B cell (primary cell): ENCODE measurements at regions not wholly inside any gene's neighbourhood (a gene's known extent, or its start where the extent isn't known, plus 50 kb on each side); places are given as distances from the start of the nearest gene placed in this dataset.

Experiments used
- ATAC-seq: fragments of 200-7000 bp; cut with Tn5 transposase; one replicate; pipeline ENCODE4 v1.10.0; 2021; ENCODE audit warnings: low read depth, mild to moderate bottlenecking, moderate number of reproducible peaks, moderate library complexity
- CTCF ChIA-PET: fragments of 350-600 bp; sonication (Branson Sonifier 250); formaldehyde crosslinking; loops from one replicate; lab custom pipeline; 2021; ENCODE audit warnings: antibody characterized with exemption, inconsistent platforms; lab: Charles Lee
- POLR2A ChIA-PET: fragments of 350-600 bp; sonication (Branson Sonifier 250); formaldehyde crosslinking; loops from one replicate; lab custom pipeline; 2021; ENCODE audit warnings: antibody characterized with exemption; lab: Charles Lee
- DNase-seq: peaks from one replicate; pipeline ENCODE4 v3.0.0; 2013
- H2AFZ ChIP-seq: 2 replicates; pipeline ENCODE4 v1.6.1; 2012; ENCODE audit warnings: mild to moderate bottlenecking, low read depth, low read length; ENCODE audit not compliant: insufficient read depth, poor library complexity, severe bottlenecking
- H3K27ac ChIP-seq, 2 donors: 1 replicate in 1 of 2; 2 replicates in 1 of 2; pipeline ENCODE4 v1.5.1; 2012 to 2013; ENCODE audit warnings: low read length in 2 of 2, mild to moderate bottlenecking in 2 of 2, moderate library complexity in 1 of 2
- H3K27me3 ChIP-seq, 4 experiments: fragments of 200-600 bp in 1 of 4; sonication (generic) in 1 of 4; replicated peaks in 1 of 4; 1 replicate in 2 of 4; 2 replicates in 2 of 4; pipeline versions ENCODE4 v1.6.1 to v1.7.0; 2013 to 2016; ENCODE audit warnings: low read length in 3 of 4, mild to moderate bottlenecking in 2 of 4, mixed read lengths in 1 of 4, moderate library complexity in 1 of 4; ENCODE audit not compliant: insufficient read depth in 4 of 4, control insufficient read depth in 3 of 4; ENCODE audit errors: control extremely low read depth in 1 of 4
- H3K36me3 ChIP-seq, 2 experiments: replicated peaks in 1 of 2; 1 replicate in 1 of 2; 2 replicates in 1 of 2; pipeline versions ENCODE4 v1.6.1 to v1.7.1; 2013; ENCODE audit warnings: low read length in 1 of 2; ENCODE audit not compliant: insufficient read depth in 2 of 2, control insufficient read depth in 1 of 2; ENCODE audit errors: control extremely low read depth in 1 of 2, extremely low read depth in 1 of 2
- H3K4me1 ChIP-seq, 2 donors: fragments of 200-600 bp in 1 of 2; sonication (generic) in 1 of 2; 1 replicate in 1 of 2; 2 replicates in 1 of 2; pipeline versions ENCODE4 v1.5.1 to v1.6.1; 2013 to 2017; ENCODE audit warnings: low read length in 2 of 2; ENCODE audit not compliant: control insufficient read depth in 2 of 2, insufficient read depth in 2 of 2
- H3K4me2 ChIP-seq: replicated peaks from 2 replicates; pipeline ENCODE3; 2012; ENCODE audit warnings: mild to moderate bottlenecking, low read depth, low read length; ENCODE audit not compliant: poor library complexity, severe bottlenecking
- H3K4me3 ChIP-seq, 5 experiments: fragments of 200-600 bp in 1 of 5; sonication (generic) in 1 of 5; 1 replicate in 3 of 5; 2 replicates in 2 of 5; pipeline versions ENCODE4 v1.5.1 to v1.7.0; 2011 to 2016; ENCODE audit warnings: low read length in 4 of 5, mild to moderate bottlenecking in 4 of 5, low read depth in 2 of 5, control low read depth in 1 of 5, moderate library complexity in 1 of 5; ENCODE audit not compliant: insufficient read depth in 1 of 5; ENCODE audit errors: control extremely low read depth in 1 of 5, extremely low read depth in 1 of 5
- H3K79me2 ChIP-seq: fragments of 200-600 bp; sonication (generic); one replicate; pipeline ENCODE4 v1.6.0; 2016; ENCODE audit warnings: low read length; ENCODE audit not compliant: control insufficient read depth, insufficient read depth
- H3K9ac ChIP-seq: fragments of 200-600 bp; sonication (generic); 2 replicates; pipeline ENCODE4 v1.6.1; 2017; ENCODE audit warnings: mild to moderate bottlenecking, low read length, moderate library complexity
- H3K9me3 ChIP-seq, 3 donors: one replicate each; pipeline versions ENCODE4 v1.6.1 to v1.7.1; 2013; ENCODE audit warnings: low read length in 2 of 3; ENCODE audit not compliant: control insufficient read depth in 2 of 3, insufficient read depth in 1 of 3; ENCODE audit errors: control extremely low read depth in 1 of 3
- H4K20me1 ChIP-seq: 2 replicates; pipeline ENCODE4 v1.6.0; 2012; ENCODE audit warnings: mild to moderate bottlenecking, low read length; ENCODE audit not compliant: insufficient read depth, control insufficient read depth, poor library complexity, severe bottlenecking
- H3K27ac Mint-ChIP-seq: one replicate; pipeline ENCODE4 v1.8.0; 2021; ENCODE audit warnings: mixed read lengths
- H3K27me3 Mint-ChIP-seq: one replicate; pipeline ENCODE4 v1.8.0; 2021; ENCODE audit warnings: mixed read lengths
- H3K4me1 Mint-ChIP-seq: one replicate; pipeline ENCODE4 v1.8.0; 2021; ENCODE audit warnings: mixed read lengths
- H3K4me3 Mint-ChIP-seq: one replicate; pipeline ENCODE4 v1.8.0; 2021; ENCODE audit warnings: mixed read lengths
- H3K9me3 Mint-ChIP-seq: one replicate; pipeline ENCODE4 v1.8.0; 2022; ENCODE audit warnings: mixed read lengths; ENCODE audit not compliant: insufficient read depth
- CTCF ChIP-seq: fragments of 200-600 bp; IDR thresholded peaks from one replicate; pipeline ENCODE4 v1.8.0; 2022; ENCODE audit warnings: antibody characterized with exemption, mild to moderate bottlenecking
- EZH2 ChIP-seq: IDR thresholded peaks from 2 replicates; pipeline ENCODE4 v1.6.1; 2012; ENCODE audit warnings: borderline replicate concordance, low read depth, mild to moderate bottlenecking, moderate library complexity, low read length; ENCODE audit not compliant: insufficient read depth, poor library complexity, severe bottlenecking
- WGBS: methylation state at CpG from one replicate; pipeline ENCODE4 v1.1.5; 2013; ENCODE audit warnings: missing lambda C conversion rate; ENCODE audit not compliant: insufficient coverage; 5-methylcytosine and 5-hydroxymethylcytosine counted together
- intact Hi-C: fragments of 100-400 bp; cut with micrococcal nuclease; formaldehyde crosslinking; loops from one replicate; pipeline ENCODE4 v1.10.0; 2022

DNA sequence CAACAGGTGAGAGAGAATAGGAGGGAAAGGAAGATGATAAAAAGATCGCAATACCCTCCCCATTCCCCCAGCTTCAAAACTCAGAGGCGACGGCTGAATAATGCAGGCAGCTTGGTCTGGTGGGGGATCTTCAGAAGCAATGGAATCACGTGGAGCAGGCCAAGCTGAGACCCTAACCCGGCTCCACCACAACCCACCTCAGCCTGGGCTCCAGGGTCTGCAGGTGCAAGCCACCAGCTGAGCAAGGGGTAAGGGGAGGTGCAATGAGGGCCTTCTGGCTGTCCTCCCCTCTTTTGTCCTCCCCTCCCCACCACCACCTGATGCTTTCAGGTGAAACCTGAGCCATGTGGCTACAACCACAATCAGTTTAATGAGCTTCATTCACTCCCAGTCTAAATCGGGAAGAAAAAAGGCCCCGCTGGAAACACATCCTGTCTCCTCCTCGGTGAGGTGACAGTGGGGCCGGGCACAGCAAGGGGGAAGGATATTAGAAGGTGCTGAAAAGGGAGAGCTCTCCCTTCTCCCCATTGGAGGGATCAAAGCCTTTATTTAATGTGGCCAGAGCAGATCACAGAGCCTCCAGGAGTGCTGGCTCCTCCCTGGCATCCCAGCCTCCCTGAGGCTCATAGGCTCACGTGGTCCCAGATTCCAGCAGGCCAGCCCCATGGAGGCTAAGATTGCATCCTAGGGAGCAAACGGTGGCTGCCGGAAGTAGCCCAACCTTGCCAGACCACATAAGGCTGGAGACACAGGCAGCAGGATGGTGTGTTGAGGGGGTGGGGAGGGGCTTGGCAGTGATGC is 261.0 kb downstream of the SOX9 start:
- WGBS = 55% methylated on average over 3 of the region's 12 CpGs
- no peak overlapping the region for H3K27ac Mint-ChIP-seq
- H3K27ac ChIP-seq = no peak overlapping the region
- no peak overlapping the region for H3K9ac ChIP-seq
- no peak overlapping the region for H3K4me3 Mint-ChIP-seq
- no peaks in the 10 kb centered on the region for H3K27me3 ChIP-seq
- no peak overlapping the region for H3K4me2 ChIP-seq
- no peak for ATAC-seq
- H3K4me1 Mint-ChIP-seq = no peaks in the 10 kb centered on the region
- no peaks in the 10 kb centered on the region for H4K20me1 ChIP-seq
- TF ChIP-seq CTCF (no peak), EZH2 (no peak)
- peaks cover 0 to 3% (median 0%) of the 10 kb centered on the region in 3 donors for H3K9me3 ChIP-seq
- no peaks in the 10 kb centered on the region for H3K79me2 ChIP-seq
- DNase-seq = no peak
- H3K36me3 ChIP-seq = no peaks in the 10 kb centered on the region
- intact Hi-C loops = no loop called here
- ChIA-PET CTCF (no interaction called here), POLR2A (no interaction called here)
- H3K4me1 ChIP-seq = no peaks in the 10 kb centered on the region
- H3K9me3 Mint-ChIP-seq = no peaks in the 10 kb centered on the region
- H2AFZ ChIP-seq = no peak overlapping the region
- H3K27me3 Mint-ChIP-seq = peaks cover 7% of the 10 kb centered on the region
- H3K4me3 ChIP-seq = no peak overlapping the region

GRCh38 chr17:72382971-72383722 is 262.3 kb downstream of the SOX9 start:
- peaks cover 0 to 3% (median 0%) of the 10 kb centered on the region in 3 donors for H3K9me3 ChIP-seq

More at GRCh38 chr17:72382971-72383722, 262.3 kb downstream of the SOX9 start:
- Histone ChIP-seq H4K20me1 (no peaks in the 10 kb centered on the region), H3K27ac (no peak overlapping the region), H3K4me3 (no peak overlapping the region), H2AFZ (no peak overlapping the region), H3K79me2 (no peaks in the 10 kb centered on the region), H3K36me3 (no peaks in the 10 kb centered on the region), H3K4me1 (no peaks in the 10 kb centered on the region), H3K27me3 (no peaks in the 10 kb centered on the region), H3K9ac (no peak overlapping the region), H3K4me2 (no peak overlapping the region)
- no peaks in the 10 kb centered on the region for H3K9me3 Mint-ChIP-seq
- DNase-seq (no peak), ATAC-seq (no peak)
- H3K4me3 Mint-ChIP-seq = no peak overlapping the region
- ChIA-PET CTCF (interaction anchor here (0.8 kb wide), 1 partner anchor 13 kb away, joined by 3 read pairs; no protein-coding TSS in a partner anchor), POLR2A (interaction anchor here (0.6 kb wide), 1 partner anchor 22 kb away, joined by 6 read pairs; no protein-coding TSS in a partner anchor)
- no peak for TF ChIP-seq EZH2
- TF ChIP-seq CTCF = no peak
- H3K4me1 Mint-ChIP-seq = no peaks in the 10 kb centered on the region
- 46% methylated on average over 19 of the region's 26 CpGs for WGBS
- H3K27me3 Mint-ChIP-seq = peaks cover 7% of the 10 kb centered on the region
- H3K27ac Mint-ChIP-seq = no peak overlapping the region
- intact Hi-C loops = no loop called here
